HG02973 (cell line): ENCODE measurements at regions not wholly inside any gene's neighbourhood (a gene's known extent, or its start where the extent isn't known, plus 50 kb on each side); places are given as distances from the start of the nearest gene placed in this dataset.

ENCODE experiments used
- ATAC-seq: cut with Tn5 transposase; IDR thresholded peaks from one replicate; pipeline ENCODE4 v1.9.1; 2021; ENCODE audit warnings: moderate library complexity; ENCODE audit not compliant: unreplicated experiment

DNA sequence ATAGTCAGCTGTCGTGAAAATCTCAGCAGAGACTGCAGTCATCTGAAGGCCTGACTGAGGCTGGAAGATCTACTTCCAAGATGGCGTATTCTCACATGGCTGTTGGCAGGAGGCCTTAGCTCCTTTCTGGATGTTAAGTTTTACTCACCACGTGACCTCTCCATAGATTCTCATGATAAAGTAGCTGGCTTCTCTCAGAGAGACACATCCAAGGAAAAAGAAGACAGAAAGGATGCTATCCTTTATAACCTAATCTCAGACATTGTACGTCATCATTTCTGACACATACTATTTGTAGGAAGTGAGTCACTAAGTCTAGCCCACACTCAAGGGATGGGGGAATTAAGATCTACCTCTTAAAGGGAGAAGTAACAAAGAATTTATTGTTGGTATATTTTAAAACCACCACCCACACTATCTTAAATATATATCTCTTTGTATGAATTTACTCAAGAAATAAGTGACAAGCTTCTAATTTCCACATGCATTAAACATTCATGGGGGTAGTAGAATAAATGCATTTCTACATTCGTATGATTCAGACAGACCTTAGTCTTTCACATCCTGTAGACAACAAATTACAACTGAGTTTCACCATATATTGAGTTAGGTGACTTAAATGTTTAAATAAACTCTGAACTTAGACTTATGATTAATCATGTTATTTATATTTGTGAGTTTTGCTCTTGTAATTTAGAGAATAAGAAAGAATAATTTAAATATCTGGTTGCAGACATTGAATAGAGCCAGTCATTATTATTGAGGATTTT lies 411.0 kb downstream of the LRIG3 start:
- ATAC-seq = no peak

- ATAC-seq = no peak
These were observed 406.9 kb downstream of the LRIG3 start for GRCh38 chr12:58513301-58513834.

GRCh38 chr12:58513852-58514251 lies 406.5 kb downstream of the LRIG3 start:
- no peak for ATAC-seq

- no peak for ATAC-seq
These were observed 400.5 kb downstream of the LRIG3 start for GRCh38 chr12:58519839-58520238.

DNA sequence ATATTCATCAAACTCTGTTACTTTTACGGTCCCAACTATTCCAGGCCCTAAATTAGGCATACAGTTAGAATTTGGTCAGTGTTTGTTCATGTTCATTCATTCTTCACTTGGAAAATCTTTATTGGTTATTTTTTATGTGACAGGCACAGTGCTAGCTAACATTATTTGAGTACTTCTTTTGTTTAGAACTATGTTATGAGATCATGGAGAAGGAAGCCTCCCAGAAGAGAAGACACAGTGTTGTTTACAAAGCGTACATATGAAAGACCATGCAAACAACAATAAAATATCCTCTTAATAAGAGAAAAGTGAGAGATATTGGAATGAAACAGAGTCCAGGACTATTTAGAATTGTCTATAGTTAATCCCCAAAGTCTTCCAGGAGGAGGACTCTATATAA lies 399.2 kb downstream of the LRIG3 start:
- no peak for ATAC-seq

GRCh38 chr12:58521796-58522195 lies 398.5 kb downstream of the LRIG3 start:
- no peak for ATAC-seq

GRCh38 chr12:58523360-58523759 lies 396.9 kb downstream of the LRIG3 start:
- no peak for ATAC-seq

- ATAC-seq = no peak
These were observed 392.0 kb downstream of the LRIG3 start for GRCh38 chr12:58528271-58528670.

GRCh38 chr12:58529114-58529665 lies 391.1 kb downstream of the LRIG3 start:
- ATAC-seq = no peak

DNA sequence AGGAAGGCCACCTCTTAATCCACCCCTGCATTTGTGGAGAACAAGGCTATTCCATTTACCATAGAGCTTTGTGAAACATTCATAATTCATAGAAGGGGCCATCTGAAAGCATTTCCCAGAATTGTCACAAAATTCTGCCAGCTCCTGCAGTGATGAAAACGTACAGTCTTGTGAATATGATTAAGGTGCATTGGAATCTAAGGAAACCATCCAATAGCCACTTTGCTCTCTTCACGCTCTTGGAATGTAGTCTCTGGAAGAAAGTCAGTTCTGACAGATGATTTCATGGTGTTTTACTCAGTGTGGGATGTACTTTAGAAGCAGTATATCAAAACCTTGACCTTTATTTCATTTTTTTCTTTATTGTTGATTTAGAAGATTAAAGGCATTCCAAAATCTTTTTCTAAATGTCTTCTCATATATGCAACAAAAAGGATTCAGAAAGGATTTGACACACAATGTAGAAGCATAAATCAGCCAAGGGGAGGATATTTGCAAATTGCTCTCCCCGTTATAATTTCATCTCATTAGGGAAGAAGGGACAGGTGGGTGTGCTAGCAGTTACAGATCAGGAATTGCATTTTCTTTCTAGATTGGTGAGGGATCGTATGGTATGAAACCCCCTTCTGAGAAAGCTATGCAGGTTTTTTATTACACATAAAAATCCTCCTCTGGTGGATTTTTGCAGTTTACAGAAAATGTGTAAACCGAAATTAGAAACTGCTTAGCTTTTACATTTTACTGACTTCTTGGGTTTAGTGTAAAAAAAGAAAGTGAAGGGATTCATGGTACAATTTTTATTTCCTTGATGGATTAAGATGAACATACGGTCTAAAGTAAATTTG lies 390.2 kb downstream of the LRIG3 start:
- ATAC-seq = no peak

DNA sequence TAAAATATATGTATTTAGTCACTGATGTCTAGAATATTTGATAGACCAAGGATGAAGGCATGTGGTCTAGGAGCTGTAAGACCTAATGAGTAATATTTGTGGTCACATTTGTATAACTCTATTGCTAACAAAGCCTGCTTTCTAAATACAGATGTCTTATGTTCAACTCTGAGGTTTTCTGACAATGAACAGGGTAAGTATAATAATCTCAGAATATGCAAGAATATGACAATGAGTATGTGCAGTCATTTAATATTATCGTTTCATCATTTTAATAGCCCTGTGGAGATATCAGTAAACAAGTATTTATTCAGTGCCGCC lies 389.6 kb downstream of the LRIG3 start:
- no peak for ATAC-seq

GRCh38 chr12:58532855-58533608 lies 387.3 kb downstream of the LRIG3 start:
- no peak for ATAC-seq

GRCh38 chr12:58533652-58534051 lies 386.7 kb downstream of the LRIG3 start:
- no peak for ATAC-seq

DNA sequence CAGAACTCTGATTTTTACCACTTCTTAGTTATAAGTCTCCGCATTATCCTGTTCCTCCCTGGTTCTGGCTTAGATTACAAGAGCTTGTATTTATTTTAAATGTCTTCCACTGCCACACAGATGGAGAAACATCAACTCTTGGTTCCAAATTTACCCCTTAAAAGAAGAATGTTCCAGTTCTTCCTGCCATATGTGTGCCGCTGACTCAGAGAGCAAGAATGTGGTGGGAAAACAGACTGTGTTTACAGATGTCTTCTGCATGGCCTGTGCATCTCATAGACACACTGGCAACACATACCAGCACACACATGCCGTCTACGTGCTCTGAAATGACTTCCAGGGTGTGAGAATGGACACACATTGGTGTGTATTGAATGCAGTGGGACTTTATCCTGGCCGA lies 383.0 kb downstream of the LRIG3 start:
- no peak for ATAC-seq

DNA sequence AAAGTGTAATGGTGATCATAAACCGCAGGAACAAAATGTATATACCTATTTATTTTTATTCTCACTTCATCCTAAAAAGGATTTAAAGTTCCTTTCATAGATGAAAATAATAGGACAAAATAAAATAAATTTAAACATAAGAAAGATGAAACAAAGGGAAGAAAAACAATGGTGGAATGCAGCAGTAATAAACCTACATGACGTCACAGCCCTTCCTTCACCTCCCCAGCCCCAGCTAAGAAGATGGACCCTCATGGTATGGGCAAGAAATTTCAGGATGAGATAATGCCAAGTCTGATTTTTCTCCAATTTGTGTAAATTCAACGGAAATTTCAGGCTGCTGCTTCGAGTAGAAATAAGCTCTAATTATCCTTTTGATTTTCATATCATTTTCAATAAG lies 381.0 kb downstream of the LRIG3 start:
- no peak for ATAC-seq

DNA sequence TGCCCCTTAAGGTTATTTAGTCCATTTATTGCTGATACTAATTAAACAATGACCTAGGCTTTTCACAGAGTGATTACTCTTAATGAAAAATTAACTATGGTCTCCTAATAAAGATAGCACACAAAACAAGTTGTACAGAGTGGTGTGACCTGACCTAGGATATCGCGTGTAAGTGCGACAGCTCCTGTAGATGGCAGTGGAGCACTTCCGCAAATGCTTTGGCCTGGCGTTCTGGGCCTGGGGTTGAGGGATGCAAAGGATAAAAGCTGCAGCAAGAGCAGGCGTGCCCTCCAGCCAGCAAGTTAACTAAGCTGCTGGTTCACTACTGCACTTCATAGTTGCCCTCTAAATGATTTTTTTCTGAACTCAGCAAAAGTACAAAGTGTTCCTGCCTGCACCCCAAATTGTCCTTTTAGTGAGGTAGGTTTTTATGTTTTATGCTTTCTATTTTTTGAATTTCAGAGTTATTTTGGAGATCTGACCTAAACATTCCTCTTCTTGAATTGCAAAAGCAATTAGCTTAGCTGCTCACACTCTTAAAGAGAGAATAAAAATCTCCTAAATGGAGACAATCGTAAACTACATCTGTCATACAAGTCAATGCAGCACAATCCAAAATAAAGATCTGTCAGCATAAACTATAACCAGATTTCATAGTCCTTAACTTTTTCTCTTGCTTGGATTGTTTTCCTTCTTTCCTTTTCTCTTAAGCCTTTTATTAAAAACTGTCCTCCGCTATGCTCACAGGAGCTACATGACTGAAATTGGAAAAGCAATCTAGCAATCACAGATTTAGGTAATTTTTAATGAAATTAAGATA lies 379.6 kb downstream of the LRIG3 start:
- peak; percentile 90 for ATAC-seq

DNA sequence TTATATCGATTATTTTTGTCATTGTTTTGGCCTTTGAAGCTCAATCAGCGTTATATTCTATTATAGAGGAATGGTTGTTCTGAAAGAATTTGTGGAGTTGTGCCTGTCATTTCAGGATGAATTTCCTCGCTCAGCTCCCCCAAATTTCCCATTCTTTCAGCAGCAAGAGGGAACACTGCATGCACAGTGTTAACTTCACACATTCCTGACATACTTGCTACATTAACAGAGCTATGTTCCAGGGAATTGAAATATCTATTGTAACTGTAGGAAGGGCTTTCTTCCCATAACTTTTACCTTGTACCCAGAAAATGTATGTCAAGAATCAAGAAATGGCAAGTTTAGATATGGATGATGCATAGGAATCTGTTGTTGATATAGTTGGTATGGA lies 379.0 kb downstream of the LRIG3 start:
- ATAC-seq = no peak

DNA sequence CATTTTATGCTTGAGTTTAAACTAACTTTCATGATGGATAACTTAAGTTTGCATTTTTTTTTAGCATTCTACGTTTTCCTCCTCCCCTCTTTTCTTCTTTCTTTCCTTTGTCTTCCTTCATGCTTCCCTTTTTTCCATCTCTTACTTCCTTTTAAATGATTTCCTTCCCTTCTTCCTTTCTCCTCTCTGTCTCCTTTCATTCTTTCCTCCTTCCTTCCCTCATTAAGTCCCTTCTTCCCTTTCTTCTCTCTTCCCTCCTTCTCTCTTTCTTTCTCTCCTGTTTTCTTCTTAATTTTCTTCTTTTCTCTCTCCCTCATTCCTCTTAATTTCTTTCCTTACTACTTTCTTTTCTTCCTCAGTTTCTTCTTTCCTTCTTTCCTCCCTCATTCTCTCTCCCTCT lies 376.0 kb downstream of the LRIG3 start:
- no peak for ATAC-seq

DNA sequence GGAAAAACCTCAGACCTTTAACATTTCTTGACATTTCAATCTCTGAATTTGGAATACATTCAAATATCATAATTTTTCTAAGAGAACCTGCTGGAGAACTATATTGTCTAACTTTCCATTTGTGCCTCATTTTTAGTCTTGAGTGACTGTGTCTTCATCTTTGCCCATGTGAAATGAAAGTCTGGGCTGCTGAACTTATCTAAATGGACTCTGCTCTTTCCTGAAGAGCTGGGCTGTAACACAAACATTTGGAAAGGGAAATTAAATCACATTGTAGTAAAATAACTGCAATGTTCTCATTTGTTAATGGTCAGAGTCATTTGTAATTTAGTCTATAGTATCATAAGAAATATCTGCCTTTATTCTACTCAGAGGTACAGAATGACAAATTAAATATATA lies 373.1 kb downstream of the LRIG3 start:
- ATAC-seq = no peak

GRCh38 chr12:58548801-58549200 lies 371.5 kb downstream of the LRIG3 start:
- no peak for ATAC-seq
